Kidney (tissue), 13 donors: ENCODE measurements at regions not wholly inside any gene's neighbourhood (a gene's known extent, or its start where the extent isn't known, plus 50 kb on each side); places are given as distances from the start of the nearest gene placed in this dataset.

Experiments used
- DNase-seq, 5 donors: peaks; one replicate each; pipeline ENCODE4 v3.0.0-alpha.2; 2013 to 2020
- FAIRE-seq: peaks from 2 replicates; lab custom pipeline; 2012; peaks lifted over from hg19 to GRCh38; lab: Jason Lieb, UNC
- H3K27ac ChIP-seq, 2 donors: one replicate each; pipeline ENCODE4 v1.7.0; 2013; ENCODE audit warnings: low read depth in 2 of 2, low read length in 2 of 2, inconsistent platforms in 1 of 2
- H3K27me3 ChIP-seq: one replicate; pipeline ENCODE4 v1.7.1; 2013; ENCODE audit warnings: low read length, inconsistent platforms; ENCODE audit not compliant: control insufficient read depth, insufficient read depth
- H3K36me3 ChIP-seq, 3 donors: one replicate each; pipeline versions ENCODE4 v1.7.0 to v1.7.1; 2013; ENCODE audit warnings: low read length in 3 of 3, control low read depth in 1 of 3, inconsistent platforms in 1 of 3; ENCODE audit not compliant: insufficient read depth in 3 of 3, control insufficient read depth in 2 of 3
- H3K4me1 ChIP-seq, 3 donors: one replicate each; pipeline versions ENCODE4 v1.7.0 to v1.7.1; 2013; ENCODE audit warnings: low read length in 3 of 3, inconsistent platforms in 1 of 3, low read depth in 1 of 3; ENCODE audit not compliant: control insufficient read depth in 2 of 3, insufficient read depth in 2 of 3
- H3K4me3 ChIP-seq, 3 donors: one replicate each; pipeline versions ENCODE4 v1.7.0 to v1.8.1; 2013; ENCODE audit warnings: low read length in 3 of 3, control low read depth in 1 of 3, inconsistent platforms in 1 of 3
- H3K9ac ChIP-seq, 3 donors: one replicate each; pipeline versions ENCODE4 v1.7.0 to v1.7.1; 2013; ENCODE audit warnings: low read length in 3 of 3, control low read depth in 1 of 3, inconsistent platforms in 1 of 3
- H3K9me3 ChIP-seq, 3 donors: one replicate each; pipeline versions ENCODE4 v1.7.0 to v1.7.1; 2013; ENCODE audit warnings: low read length in 3 of 3, control low read depth in 1 of 3, inconsistent platforms in 1 of 3; ENCODE audit not compliant: control insufficient read depth in 2 of 3, insufficient read depth in 1 of 3
- intact Hi-C: fragments of 100-400 bp; cut with DNase I; formaldehyde crosslinking; loops from one replicate; pipeline ENCODE4 v1.11.1; 2022
- TF ChIP-seq, protein P1 (sequence below): IDR thresholded peaks from 3 replicates; pipeline ENCODE4 v1.5.1; 2012; ENCODE audit warnings: mild to moderate bottlenecking, moderate library complexity, borderline replicate concordance; ENCODE audit not compliant: insufficient read depth; ENCODE audit errors: extremely low read depth
- donor health status: control.
- donor health status: control.
- donor health status: control.
- donor health status: control.
- donor health status: control.
- donor health status: DM: yes; HTN: yes; CAD: no.
- donor health status: Normal renal cell carcinoma (clear cell type).

DNA sequence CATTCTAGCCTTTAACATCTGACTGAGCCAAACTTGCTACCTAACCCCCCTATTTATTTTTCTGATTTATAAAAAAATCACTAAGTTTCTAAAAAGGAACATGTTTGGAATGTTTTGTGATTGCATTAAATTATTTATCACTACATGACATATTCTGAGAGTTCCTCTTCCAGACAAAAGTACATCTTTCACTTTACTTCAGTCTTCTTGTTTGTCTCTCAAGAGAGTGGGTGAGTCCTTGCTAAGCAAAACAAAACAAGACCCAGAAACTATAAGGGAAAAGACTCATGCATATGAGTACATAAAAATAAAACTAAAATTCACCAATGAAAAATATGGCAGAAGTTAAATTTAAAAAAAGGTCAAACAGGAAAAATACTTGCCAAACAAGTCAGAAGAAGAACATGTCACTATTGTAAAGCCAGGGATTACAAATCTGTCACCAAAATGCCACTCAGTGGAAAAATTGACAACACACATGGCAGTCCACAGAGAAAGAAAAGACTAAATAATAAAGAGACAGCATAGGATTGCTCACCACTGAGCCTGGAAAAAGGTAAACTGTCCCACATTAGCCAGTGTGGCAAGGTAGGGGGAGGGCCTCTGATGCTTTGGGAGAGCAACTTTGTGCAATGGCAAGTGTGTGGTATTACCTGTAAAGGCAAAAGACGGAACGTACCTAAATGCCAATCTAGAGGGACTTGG lies 166.7 kb upstream of the ZNF32 start:
- H3K36me3 ChIP-seq = no peaks in the 10 kb centered on the region
- H3K27ac ChIP-seq = no peak overlapping the region
- no peak overlapping the region for H3K4me3 ChIP-seq
- FAIRE-seq = no peak
- no peak overlapping the region for H3K9ac ChIP-seq
- H3K4me1 ChIP-seq = peaks cover 0 to 4% (median 0%) of the 10 kb centered on the region in 3 donors
- intact Hi-C loops = no loop called here
- H3K9me3 ChIP-seq = no peaks in the 10 kb centered on the region
- no peaks in the 10 kb centered on the region for H3K27me3 ChIP-seq
- DNase-seq = no peak
- TF ChIP-seq, protein P1, sequence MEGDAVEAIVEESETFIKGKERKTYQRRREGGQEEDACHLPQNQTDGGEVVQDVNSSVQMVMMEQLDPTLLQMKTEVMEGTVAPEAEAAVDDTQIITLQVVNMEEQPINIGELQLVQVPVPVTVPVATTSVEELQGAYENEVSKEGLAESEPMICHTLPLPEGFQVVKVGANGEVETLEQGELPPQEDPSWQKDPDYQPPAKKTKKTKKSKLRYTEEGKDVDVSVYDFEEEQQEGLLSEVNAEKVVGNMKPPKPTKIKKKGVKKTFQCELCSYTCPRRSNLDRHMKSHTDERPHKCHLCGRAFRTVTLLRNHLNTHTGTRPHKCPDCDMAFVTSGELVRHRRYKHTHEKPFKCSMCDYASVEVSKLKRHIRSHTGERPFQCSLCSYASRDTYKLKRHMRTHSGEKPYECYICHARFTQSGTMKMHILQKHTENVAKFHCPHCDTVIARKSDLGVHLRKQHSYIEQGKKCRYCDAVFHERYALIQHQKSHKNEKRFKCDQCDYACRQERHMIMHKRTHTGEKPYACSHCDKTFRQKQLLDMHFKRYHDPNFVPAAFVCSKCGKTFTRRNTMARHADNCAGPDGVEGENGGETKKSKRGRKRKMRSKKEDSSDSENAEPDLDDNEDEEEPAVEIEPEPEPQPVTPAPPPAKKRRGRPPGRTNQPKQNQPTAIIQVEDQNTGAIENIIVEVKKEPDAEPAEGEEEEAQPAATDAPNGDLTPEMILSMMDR = no peak

DNA sequence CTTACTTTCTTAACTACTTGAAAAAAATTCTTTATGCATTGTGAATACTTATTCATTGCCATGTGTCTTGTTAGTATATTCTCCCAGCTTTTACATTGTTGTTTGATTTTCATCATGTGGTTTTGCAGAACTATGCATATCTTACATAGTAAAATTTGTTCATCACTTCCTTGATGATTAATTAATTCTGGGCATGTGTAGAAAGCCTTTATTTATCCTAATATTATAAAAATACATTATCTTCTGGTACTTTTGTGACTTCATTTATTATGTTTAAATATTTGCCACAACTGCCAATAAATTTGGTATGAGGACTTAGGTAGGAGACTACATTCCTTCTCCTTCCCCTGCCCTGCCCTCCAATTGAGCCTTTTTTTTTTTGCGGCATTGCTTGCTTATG lies 166.0 kb upstream of the ZNF32 start:
- no peaks in the 10 kb centered on the region for H3K9me3 ChIP-seq
- FAIRE-seq (no peak), DNase-seq (no peak)
- TF ChIP-seq, protein P1 = no peak
- no peak overlapping the region for H3K9ac ChIP-seq
- H3K27me3 ChIP-seq = no peaks in the 10 kb centered on the region
- no peak overlapping the region for H3K4me3 ChIP-seq
- H3K27ac ChIP-seq = no peak overlapping the region
- intact Hi-C loops = no loop called here
- H3K36me3 ChIP-seq = no peaks in the 10 kb centered on the region
- H3K4me1 ChIP-seq = peaks cover 0 to 4% (median 0%) of the 10 kb centered on the region in 3 donors

DNA sequence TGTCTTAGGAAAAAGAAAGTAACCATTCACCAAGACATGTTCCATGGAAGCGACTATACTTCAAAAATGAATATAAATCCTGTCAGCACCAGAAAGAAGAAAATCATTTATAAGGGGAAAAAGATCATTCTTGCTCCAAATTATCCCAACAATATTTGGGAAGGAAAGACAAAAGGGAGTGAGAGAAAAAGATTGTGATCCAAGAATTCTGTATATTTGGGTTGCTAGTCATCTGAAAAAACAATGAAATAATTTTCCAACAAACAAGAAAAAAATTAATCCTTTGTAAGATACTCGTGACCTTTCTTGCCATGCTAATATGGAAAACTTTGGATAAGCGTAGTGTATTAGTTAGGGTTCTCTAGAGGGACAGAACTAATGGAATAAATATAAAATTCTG lies 163.2 kb upstream of the ZNF32 start:
- intact Hi-C loops = no loop called here
- DNase-seq (no peak), FAIRE-seq (no peak)
- no peak overlapping the region for H3K4me3 ChIP-seq
- no peaks in the 10 kb centered on the region for H3K36me3 ChIP-seq
- H3K27ac ChIP-seq = no peak overlapping the region
- H3K27me3 ChIP-seq = no peaks in the 10 kb centered on the region
- H3K9ac ChIP-seq = no peak overlapping the region
- no peaks in the 10 kb centered on the region for H3K9me3 ChIP-seq
- TF ChIP-seq, protein P1 = no peak
- peaks cover 0 to 4% (median 0%) of the 10 kb centered on the region in 3 donors for H3K4me1 ChIP-seq
